ENCODE measurements at regions not wholly inside any gene's neighbourhood (a gene's known extent, or its start where the extent isn't known, plus 50 kb on each side); places are given as distances from the start of the nearest gene placed in this dataset.

DNA sequence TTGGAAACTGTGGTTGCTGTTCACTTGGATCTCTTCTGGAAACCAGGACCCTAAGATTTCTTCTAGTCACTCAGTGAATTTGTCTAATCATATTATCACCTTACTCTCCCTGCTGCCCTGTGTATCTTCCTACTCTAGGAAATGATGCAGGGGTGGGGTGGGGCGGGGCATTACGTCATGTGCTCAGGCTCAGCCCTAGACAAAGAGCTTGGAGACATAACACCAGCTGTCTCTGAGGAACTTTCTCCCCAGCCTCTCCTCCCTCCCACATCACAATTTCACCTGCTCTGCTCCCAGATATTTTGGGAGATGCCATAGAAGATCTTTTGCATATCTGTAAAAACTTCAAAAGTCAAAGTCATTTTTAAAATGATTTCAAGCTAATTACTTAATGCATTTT, 470.4 kb downstream of the ZSWIM6 start:
- DNase-seq = peak; percentile 65

DNA sequence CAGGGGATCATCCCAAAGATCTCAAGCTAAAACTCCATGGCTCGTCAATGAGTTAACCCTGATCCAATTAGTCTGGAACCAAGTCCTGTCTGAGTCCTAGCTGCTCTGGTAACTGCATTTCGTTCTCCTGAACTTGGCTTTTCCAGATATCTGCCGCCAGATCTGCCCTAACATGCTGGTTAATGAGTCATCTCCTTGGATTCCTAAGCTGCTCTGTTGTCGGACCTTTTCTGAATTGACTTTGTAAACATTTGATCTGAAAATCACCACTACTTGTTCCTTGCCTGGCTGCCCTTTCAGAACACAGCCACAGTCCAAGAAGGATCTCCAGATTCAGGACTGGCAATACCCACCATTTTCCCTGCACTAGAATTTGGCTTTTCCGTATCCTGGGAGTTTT, 473.0 kb downstream of the ZSWIM6 start:
- peak; percentile 45 for DNase-seq

DNA sequence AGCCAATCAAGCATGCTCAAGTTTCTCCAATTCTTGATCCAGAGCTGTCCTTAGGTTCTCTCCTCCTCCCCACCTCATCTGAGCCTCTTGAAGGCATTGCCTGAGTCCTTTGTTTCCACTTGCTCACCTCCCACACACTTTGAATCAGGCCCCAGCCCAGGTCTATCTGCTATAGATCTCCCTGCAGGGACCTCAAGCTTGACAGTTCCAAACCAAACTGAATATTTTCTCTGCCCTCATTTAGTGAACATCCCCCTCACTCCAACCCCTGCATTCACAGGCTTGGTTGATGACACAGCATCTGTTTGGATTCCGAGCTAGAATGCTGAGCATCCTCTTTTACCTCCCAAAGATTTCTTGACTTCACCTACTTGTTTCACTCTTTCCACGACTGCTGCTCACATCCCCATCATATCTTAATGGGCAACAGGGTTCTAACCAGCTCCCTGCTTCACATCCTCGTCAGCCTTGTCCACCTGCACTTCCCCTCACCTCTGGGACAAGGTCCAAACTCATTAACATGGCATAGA, 474.5 kb downstream of the ZSWIM6 start:
- no peak for DNase-seq

DNA sequence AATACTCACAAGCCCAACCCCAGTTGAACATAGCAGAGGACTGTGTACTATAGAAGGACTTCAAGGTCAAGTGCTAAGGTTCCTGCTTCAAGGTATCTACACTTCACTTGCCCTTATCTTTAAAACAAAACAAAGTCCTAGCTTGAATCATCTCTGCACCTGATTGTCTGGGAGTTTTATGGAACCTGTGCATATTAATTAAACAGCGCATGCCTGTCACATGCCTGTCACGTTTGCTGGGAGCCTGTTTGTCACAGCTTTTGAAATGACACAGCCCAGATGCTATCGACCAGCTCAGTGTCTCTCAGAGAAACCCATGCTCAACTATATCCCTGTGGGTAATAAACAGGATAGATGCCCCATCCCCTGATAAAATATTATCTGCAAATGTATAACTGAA, 476.0 kb downstream of the ZSWIM6 start:
- peak; percentile 58 for DNase-seq

DNA sequence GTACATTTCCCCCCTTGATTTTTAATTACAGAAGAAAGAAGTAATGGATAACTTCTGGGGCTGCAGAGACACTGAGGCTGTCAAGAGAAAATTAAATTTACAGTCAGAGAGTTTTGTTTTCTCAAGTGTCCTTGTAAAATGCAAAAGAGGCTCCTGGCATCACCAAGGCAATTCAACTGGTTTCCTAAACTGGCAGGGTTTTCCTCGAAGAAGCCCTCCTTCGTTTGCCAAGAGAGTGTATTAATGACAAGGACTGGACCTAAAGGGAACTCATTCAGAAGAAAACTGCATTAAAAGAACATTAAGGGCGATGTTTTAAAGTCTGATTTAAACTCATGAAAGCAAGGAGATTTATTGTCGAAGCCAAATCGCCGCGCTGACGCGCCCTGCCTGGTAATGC, 476.9 kb downstream of the ZSWIM6 start:
- DNase-seq = no peak

DNA sequence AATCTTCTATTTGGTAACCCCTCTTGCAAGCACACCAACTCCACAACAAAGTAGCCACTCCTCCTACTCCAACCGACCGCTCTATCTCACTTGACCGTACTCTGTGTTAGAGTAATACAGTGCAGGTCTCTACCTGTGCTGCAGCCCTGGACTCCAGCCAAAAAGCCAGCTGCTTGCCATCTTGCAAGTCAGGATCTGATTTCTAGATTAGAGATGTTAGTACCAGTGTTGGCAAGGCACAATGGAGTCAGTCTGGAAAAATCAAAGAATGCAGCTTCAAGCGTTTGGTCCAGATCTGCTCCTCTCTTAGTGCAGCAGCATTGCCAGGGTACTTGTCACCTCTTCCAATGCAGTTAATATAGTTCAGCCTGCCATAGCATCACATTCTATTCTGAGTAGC, 477.6 kb downstream of the ZSWIM6 start:
- peak; percentile 54 for DNase-seq

DNA sequence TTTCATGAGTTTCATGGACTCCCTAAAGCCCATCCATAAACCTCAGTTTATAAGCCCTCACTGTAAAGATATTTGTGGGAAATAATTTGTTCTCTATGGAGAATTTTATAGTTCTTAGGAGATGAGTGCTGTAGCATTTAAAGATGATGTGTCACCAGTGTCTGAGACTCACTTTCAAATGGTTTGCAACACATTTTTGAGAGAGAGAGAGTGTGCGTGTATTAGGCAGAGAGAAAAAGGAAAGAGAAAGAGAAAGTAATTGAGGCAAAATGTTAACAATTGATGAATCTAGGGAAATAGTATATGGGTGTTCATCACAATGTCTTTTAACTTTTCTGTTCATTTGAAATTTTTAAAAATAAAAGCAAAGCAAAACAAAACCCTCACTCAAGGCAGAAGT, 479.0 kb downstream of the ZSWIM6 start:
- no peak for DNase-seq

DNA sequence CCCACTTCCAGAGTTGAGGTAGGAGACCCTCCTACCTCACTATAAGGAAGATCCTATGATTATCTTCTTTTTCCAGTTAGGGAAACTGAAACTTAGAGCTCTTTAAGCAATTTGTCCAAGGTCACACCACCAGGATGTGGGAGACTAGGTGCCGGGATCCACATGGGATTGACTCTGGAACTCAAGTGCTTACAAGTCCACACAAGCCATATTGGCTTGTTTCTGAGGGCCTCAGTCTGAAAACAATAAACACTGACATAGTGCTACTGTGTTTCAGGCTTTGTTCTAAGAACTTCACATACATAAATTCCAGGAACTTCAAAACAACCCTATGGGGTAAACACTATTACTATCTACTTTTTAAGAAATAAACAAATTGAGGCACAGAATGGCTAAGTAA, 481.3 kb downstream of the ZSWIM6 start:
- DNase-seq = no peak

DNA sequence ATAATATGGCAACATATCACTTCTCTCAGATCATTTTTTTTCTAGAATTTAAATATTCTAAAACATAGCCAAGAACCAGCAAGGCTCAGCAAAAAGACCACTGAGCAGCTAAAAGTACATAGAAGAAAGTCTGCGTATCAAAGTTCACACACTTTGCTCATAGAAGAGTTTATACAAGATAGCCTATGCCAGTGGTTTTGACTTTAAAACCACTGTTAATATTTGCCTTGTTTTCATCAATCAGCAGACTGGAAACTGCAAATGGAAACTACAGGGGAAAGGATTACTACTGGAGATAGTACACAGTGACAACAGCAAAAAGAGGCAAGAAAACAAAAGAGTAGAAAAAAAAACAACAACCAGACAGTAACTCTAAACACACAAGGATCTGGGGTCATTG, 483.3 kb downstream of the ZSWIM6 start:
- no peak for DNase-seq

DNA sequence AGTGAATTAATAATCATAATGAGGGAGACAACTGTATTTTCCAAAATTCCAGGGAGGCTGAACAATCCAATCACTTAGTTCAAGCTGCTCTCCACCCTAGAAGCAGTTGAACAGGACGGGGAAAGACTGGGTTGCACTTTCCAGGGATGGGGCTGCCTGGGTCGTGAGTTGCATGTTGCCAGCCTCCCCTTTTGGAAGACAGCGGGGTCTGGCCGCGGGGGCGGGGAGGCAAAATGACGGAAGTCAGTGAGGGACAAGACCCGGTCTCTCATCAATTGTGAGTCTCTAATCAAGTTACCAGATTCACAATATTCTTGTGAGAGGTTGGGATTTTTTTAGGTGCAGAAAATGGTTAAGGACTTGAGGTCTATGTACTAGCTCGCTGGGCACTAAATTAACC, 484.1 kb downstream of the ZSWIM6 start:
- DNase-seq = no peak

DNA sequence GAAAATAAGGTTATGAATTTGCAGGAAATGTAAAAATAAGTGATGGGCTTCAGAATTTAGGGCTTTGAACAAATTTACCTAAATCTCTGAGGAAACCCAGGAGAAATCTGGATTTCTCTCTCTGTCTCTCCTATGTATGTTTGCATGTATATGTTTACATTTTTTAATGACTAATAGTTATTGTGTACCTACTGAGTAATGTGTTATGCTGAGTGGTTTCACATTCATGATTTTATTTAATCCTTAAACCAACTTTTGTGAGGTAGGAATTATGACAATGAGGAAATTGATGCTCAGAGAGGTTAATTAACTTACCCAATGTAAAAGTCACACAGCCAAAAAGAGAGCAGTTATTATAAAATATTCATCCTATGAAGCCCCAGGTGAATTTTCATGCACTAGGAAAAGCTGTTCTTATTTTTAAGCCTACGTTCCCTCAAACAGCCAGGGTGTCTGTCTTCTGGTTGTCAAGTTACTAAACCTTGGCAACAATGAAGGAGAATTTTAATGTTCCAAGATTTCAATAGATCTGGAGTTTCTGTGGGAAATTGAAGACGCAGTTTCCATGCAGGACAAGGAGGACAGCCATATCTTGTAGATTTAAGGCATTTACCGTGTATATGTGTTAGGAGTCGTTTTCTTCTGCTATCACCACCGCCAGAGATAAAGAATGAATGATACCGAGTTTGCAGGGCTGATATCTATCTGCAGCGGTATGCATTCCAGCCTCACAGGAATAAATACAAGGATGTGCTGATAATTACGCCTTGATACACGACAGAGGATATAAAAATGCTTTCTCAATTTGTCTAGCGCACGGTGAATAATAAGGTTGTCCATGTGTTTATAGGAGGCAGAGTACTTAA, 484.8 kb downstream of the ZSWIM6 start:
- no peak for DNase-seq

DNA sequence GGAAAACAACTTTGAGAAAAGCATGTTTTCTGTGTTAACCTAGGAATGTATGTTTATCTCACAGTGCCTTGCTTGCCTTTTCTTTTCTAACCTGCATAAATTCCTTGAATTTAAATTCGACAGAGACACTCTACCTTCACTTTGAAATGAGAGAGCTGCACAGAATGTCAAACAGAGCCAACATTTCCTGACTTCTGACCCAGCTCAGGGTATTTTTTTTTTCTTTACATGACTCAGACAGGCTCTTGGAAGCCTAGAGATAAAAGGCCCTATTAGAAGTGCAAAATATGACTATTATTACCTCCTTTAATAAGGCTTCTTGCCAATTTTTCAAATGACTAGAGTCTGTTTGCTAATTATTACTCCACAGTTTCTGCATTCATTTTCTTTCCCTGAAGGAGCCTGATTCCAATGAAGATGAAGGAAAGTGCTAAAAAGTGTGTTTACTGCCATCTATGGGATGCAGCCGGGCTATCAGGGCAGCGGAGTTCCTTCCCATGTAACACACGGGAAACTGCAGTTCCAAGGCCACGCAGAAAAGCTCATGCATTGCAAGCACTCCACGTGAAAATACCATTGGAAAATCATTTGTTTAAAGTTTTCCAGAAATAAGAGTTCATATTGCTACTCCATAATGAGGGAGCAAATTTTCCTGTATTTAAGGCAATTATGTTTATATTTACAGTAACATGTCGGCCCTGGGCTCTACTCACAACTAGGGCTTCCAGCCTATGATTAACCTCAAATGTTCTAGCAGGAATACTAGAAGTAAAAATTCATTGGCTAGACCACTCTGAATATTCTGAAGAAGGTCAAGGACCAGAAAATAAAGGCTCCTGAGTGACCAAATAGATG, 485.6 kb downstream of the ZSWIM6 start:
- DNase-seq = peak; percentile 65

DNA sequence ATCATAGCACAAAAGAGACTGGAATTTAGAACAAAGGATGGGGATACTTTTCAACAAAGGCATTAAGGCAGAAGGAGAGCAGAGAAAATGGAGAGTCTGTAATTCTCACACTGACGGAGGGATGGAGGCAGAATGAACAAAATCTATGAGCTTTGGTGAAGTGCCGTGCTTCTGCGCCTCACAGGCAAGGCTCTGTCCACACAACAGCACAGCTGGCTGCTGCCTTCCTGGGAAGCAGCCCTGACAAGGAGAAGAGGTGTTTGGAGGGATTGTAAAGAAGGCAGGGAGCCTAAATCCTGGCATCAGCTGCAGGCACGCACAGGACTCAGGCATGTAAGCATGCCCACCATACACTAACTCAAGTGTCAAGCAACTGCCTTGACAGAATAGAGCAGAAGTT, 485.2 kb upstream of the KIF2A start:
- DNase-seq = no peak

DNA sequence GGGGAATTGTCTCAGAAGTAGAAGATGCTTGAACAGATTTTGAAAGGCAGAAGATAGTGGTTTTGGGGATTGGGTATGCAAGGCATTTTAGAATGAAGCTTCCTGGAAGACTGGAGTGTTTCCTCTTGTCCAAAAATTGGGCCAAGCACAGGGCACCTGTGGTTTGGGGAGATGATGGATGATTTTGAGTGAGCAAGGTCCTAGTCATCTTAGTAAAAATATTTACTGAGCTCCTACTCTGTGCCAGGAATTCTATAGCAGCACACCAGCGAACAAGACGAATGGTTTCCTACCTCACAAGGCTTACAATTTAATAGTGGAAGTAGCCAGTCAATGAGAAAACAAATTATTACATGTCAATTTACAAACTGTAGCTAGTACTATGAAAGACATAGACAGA, 484.4 kb upstream of the KIF2A start:
- DNase-seq = no peak

DNA sequence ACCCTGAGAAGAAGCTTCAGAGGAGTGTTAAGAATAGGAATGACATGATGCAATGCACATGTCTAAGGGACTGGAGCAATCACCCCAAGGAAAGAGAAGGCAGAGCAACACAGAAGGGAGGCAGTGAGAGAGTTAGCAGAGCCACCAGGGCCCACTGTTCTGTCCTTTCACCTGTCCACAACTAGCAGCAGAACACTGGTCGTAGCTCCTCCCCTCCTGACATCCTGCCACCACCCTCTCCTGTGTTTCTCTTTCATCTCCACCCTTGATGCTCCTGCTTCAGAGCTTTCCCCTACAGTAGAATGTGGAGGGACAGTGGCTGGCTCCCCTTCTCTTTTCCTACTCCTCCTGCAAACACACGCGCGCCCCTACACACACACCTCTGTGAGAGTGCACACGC, 483.4 kb upstream of the KIF2A start:
- no peak for DNase-seq

DNA sequence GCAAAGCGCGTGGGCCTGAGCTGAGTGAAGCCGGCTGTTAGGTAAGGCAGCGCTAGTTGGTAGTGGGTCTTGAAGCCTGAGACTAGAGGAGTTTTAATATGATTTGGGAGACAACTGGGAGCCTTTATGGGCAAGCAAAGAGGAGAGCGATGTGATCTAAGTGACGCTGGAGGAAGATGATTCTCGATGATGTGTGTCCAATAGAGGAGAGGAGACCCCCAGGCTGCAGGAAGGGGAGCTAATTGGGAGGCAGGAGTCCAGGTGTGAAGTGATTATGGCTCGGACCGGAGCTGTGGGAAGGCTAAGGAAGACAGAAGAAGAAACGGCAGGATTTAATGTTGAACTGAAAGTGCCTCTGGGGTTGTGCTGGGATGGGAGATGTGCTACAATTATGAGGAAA, 482.9 kb upstream of the KIF2A start:
- DNase-seq = peak; percentile 24

DNA sequence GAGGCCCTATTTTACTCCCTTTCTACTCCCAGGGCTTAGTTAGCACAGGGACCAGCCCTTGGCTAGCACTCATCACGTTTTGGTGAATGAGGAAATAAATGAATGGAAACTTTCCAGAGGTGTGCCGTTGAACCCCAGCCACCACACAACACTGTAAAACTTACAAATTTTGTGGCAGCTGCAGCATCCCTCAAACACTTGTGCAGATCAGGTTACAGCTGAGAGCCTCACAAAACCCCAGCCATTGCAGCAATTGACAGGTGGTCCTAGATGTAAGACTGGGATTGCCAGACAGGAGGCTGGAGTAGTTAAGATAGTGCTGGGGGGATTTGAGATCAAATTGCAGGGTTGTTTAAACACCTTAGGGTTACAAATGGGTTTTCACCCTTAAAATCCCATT, 482.2 kb upstream of the KIF2A start:
- DNase-seq = peak; percentile 85

DNA sequence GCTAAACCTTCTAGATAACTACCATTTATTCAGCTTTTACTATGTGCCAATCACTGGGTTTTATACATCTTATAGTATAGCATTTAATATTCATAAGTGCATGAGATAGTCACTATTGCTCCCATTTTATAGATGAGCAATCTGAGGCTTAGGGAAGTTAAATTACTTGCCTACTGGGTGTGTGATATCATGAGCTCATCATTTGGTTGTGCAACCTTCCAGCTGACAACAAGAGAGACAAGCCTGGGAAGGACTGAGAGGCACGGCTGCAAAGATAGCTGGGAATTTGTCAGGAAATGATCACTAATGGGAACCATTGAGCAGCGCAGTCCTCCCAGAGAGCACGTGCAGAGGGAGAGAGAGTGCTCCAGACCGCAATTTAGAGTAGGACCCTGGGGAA, 481.6 kb upstream of the KIF2A start:
- peak; percentile 3 for DNase-seq

DNA sequence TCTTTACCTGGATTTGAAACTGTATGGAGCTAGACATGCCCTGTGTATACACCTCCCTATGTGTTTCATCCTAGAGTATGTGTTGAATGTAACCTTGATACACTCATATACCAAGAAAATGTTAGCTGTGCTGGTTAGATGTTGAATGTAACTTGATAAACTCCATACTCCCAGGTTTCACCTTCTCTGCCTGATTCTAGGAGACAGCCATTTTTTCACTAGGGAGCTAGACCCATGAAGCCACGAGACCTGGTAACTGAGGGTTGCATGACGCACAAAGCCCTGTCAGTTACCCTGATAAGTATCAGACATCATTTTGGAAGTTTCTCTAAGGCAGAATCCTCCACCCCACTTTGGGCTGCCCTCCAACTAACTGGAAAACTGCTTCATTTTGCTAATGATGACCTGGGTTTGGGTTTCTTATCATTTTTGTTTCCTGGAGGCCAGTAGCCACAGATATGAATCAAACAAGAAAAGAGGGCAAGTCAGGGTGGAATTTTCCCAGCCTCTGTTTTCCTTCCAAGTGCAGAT, 478.5 kb upstream of the KIF2A start:
- DNase-seq = no peak

DNA sequence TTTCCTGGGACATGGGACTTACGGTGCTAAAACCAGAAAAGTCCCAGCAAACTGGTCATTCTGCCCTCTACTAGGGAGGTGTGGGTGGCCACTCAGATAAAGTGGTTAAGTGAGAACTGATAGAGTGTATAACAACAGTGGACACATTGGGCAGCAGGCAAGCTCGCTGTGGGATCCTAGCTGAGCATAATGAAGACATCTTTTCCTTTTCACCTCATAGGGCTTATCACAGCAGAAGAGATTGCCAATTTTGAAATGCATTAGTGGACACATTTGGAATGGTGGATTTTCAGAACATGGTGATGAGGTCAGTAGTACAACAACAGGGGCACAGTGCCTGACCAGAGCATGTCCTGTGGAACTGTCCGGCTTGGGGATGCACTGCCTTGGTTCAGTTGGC, 477.1 kb upstream of the KIF2A start:
- no peak for DNase-seq

DNA sequence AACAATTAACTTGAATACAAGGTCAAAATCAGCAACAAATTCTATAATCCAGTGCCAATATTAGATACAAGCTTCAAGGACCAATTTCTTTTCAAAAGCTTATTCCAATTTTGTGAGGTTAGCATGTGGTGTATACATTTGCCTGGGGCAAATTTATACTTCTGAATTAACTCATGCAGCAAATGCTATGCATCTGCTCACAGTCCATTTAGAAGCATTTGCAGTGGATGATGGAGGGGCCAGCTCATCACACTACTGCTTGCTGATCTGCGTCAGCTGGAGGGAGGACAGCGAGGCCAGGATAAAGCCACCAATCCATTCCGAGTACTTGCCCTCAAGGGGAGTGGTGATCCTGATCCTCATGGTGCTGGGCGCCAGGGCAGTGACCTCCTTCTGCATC, 474.3 kb upstream of the KIF2A start:
- no peak for DNase-seq

DNA sequence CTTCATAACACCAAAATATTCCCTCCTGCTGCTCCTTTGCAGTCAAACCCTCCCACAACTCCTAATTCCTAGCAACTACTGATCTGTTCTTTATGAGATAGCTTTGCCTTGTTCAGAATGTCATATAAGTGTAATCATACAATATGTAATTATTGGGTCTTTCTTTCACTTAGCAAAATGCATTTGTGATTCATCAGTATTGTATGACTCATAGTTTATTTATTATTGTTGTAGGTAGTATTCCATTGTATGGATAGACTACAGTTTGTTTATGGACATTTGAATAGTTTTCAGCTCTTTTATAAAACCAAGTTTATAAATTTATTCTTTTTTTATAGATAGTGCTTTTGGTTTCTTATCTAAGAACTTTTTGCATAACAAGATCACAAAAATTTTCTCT, 468.2 kb upstream of the KIF2A start:
- DNase-seq = no peak

DNA sequence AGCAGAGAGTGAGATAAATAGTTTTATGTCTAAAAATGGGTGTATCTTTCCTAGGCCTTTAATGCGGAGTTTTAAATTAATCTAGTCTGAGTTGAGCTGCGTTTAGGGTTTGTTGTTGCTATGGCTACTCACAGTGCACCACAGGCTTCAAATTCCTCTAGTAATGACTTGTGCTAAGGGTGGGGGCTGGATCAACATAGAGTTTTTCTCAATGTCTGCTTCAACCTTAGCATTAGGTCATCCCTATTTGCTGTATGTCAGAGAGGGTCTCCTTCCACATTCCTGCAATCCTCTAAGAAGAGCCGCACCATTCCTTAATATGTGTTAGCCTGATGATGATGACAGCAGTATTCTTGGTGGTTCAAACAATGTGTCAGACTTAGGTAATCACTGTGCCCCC, 465.6 kb upstream of the KIF2A start:
- no peak for DNase-seq

DNA sequence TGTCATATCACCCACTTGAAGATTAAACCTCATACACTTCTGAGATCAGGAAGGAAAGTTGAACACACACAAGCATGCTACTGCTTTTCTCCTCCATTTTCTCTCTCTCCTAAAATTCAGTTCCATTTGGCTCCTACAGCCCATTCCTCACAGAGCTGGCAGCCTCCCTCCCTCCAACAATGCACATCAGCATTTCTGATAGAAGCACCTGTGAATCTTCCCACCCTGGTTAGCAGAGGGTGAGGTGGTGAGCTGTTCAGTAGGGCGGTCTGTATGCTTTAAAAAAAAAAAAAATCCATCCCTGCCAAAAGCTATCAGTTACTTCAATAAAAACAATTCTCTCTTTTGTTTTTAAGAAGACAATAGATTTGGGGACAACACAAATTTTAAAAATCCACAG, 463.2 kb upstream of the KIF2A start:
- no peak for DNase-seq

Data from NCI-H82 (cell line).